Germinal center (tissue), 1 donor: ENCODE measurements at regions not wholly inside any gene's neighbourhood (a gene's known extent, or its start where the extent isn't known, plus 50 kb on each side); places are given as distances from the start of the nearest gene placed in this dataset.

Source experiments
- DNase-seq: peaks from one replicate; pipeline ENCODE4 v3.0.0; 2012; ENCODE audit warnings: mixed read lengths, low spot score

GRCh38 chr20:39911497-39911896, 777.5 kb downstream of the MAFB start:
- DNase-seq, result no peak

DNA sequence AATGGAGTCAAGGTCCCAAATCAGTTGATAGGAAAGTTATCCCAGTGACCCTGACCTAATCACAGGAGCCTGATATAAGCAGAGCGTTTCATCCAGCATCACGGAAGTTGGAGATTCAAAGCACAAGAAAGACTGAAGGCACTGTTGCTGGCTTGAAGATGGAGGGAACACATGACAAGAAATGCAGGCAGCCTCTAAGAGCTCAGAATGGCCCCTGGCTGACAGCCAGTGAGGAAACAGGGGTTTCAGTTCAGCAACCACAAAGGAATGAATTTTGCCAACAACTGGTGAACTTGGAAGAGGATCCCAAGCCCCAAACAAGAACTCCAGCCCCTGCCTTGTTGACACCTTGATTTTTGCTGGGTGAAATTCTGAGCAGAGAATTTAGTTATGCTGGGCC, 778.5 kb downstream of the MAFB start:
- DNase-seq, result no peak

GRCh38 chr20:39909447-39909846, 779.6 kb downstream of the MAFB start:
- no peak for DNase-seq

- DNase-seq, result no peak
These were observed 784.4 kb downstream of the MAFB start for GRCh38 chr20:39904476-39905112.

DNA sequence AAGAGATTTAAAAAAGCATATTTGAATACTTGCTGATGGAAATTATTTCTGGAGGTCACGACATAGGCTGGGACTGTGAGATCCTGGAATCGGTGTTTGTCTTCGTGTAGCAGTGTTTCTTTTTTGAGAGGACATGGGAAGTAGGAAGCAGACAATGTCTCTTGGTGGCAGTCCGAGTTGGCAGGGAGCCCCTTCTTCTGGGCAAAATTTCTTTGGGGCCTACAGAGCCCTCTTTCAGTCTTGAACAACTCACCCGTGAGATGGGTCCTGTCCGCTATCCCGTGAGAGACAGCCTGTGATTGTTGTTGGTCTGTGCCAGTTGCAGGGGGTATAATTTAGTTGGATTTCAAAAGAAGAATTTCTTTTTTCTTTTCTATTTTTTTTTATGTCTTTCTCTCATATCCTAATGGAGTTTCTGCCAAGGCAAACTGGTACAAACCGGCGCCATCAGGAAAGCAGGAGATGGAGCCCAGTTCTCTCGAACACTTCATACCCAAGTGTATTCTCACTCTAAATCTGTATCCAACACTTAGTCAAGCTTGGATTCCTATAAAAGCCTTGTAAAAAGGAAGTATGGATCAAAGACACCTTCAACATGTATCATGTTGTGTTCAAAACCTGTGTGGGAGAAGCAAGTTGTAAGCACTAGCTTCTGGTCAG, 785.1 kb downstream of the MAFB start:
- DNase-seq, result no peak

- no peak for DNase-seq
These were observed 789.2 kb downstream of the MAFB start for GRCh38 chr20:39899881-39900280.

- DNase-seq, result no peak
These were observed 790.6 kb downstream of the MAFB start for GRCh38 chr20:39898467-39898852.

- DNase-seq, result no peak
These were observed 791.1 kb downstream of the MAFB start for GRCh38 chr20:39897781-39898466.

DNA sequence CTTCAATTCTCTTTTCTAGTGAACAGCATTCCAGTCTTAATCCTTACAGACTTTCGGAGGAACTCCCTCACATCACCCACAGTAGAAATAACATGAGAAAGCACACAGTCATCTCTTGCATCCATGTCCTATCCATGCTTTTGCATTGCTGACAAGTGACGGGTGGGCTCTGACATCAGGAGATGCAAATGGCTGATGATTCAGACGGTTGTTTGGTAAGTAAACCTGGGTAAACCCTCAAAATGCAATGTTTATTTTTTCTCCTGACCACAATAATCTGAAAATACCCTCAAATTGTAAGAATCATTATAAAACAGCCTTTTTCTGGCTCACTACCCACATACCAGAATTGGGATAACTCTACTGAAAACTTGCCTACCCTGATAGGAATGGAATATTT, 792.0 kb downstream of the MAFB start:
- no peak for DNase-seq

DNA sequence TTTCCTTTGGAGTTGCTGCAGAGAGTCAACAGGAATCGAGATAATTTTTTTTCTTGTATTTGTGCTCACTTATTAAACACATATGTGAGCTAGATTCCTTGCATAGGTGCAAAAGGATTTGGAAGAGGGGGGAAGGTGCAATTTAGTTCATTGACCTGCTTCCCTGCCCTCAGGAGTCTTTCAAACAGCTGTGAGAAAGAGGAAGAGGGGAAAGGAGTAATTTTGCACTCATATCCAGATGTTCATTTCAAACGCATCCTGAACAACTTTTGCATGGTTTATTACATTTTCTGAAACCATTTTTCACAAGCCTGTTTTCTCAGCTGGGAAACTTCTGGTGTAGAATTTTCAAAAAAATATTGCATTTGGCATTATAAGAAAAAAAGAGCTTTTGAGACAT, 795.0 kb downstream of the MAFB start:
- no peak for DNase-seq

DNA sequence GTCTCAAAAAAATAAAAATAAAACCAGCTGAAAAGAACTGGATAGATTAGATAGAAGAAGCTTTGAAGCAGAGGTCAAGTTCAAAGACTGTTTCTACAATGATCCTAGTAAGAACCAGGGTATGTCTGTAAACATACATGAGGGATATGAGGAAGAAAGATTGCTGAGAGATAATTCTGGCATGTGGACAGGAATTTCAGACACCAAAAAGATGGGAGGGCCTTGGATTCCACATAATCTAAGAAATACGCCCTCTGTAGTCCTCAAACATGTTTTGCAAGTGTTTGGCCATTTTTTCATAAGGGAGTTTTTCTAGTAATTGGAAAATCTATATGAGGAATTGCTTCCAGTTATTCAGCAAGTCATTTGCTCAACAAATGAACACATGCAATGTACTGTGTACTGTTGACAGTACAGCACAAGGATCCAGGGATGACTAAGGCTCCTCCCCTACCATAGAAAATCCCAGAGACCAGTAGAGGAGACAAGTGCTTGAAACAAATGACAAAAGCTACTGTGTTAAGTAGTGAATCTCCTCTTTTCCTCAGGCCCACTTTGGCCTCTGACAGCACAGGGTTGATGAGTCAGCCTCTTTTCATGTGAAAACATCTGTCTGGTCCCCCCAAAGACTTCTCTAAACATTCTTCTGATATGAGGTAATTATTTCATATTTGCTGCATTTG, 795.9 kb downstream of the MAFB start:
- no peak for DNase-seq

DNA sequence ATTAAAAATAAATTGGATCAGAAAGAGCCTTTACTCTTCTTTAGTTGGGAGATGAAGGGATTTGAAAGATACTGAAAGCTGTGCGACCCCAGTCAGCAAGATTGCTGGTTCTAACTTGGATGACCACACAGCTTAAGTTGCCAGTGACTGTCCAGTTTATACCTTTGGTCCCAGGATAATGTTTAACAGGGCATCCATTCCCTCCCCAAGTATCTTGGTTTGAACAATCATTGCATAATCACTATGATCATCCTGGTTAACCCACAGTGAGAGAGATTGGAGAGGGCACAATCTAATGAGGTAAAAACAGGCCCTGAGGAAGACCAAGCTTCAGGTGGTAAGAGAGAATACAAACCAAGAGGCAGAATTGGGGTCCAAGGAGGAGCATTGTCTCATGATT, 798.3 kb downstream of the MAFB start:
- no peak for DNase-seq

GRCh38 chr20:39888310-39888709, 800.7 kb downstream of the MAFB start:
- no peak for DNase-seq

- DNase-seq, result no peak
These were observed 802.3 kb downstream of the MAFB start for GRCh38 chr20:39886650-39887190.

- DNase-seq, result peak; percentile 19
These were observed 802.9 kb downstream of the MAFB start for GRCh38 chr20:39885975-39886649.

DNA sequence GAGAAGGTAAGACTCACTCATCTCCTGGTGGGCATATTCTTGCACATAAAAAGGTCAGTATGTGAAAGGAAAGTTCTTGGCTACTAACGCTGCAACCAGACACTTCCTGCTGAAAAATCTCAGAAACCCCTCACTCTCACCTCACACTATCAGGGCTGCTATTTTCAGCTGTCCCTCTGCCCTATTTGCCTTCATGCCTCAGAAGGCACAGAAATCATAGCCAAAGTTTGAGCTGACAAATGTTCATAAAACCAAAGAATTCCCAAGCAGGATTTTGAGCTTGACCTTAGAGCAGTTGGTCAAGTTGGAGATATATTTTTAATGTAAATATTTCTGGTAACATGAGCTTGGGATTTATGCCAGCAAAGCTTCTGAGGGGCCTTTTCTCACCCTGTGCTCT, 806.2 kb downstream of the MAFB start:
- DNase-seq, result no peak

- peak; percentile 3 for DNase-seq
These were observed 808.1 kb downstream of the MAFB start for GRCh38 chr20:39880890-39881289.

GRCh38 chr20:39879296-39879695, 809.7 kb downstream of the MAFB start:
- no peak for DNase-seq

DNA sequence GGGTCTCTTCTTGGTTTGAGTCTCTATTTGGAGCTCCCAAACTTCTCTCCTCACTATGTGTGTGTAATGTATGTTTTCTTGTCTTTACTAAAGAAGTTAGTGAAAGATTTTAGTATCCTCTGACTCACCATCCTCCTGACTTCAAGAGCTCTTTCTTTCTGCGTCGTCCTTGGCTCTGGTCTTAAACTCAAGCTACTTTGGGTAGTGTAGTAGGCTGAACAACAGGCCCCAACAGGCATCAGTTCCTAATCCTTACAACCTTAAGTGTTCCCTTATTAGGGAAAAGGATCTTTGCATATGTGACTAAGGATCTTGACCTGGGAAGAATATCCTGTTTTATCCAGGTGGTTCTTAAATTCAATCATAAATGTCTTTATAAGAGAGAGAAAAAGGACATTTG, 810.2 kb downstream of the MAFB start:
- DNase-seq, result no peak

DNA sequence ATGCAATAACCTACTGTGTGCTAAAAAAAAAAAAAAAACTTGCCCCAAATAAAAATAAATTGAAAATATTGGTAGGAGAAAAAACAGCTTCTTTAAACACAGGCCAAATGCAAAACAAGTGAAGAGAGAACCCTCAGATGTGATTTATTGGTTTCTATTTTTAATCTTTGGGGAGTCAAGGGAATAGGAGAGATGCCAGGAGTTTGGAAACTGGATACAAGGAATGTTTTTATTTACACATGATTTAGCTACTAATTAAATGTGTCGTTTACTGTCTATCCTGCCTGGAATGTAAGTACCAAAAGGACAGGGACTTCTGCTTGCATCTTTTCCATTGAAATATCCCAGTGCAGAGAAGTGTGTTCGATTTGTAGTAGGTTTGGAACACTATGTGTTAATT, 810.7 kb downstream of the MAFB start:
- DNase-seq, result no peak

- DNase-seq, result no peak
These were observed 811.2 kb downstream of the MAFB start for GRCh38 chr20:39877788-39878187.

- no peak for DNase-seq
These were observed 811.9 kb downstream of the MAFB start for GRCh38 chr20:39876976-39877635.
